ENCODE measurements at regions not wholly inside any gene's neighbourhood (a gene's known extent, or its start where the extent isn't known, plus 50 kb on each side); places are given as distances from the start of the nearest gene placed in this dataset.

GRCh38 chr20:53866794-53867740, 203.3 kb downstream of the BCAS1 start:
- TF ChIP-seq CTCF (conservative IDR thresholded peaks at IDR 0.05) (no peak), EZH2 (IDR thresholded peaks at IDR 0.05; ENCODE audit: low read depth) (no peak)
